ENCODE measurements at regions not wholly inside any gene's neighbourhood (a gene's known extent, or its start where the extent isn't known, plus 50 kb on each side); places are given as distances from the start of the nearest gene placed in this dataset.

DNA sequence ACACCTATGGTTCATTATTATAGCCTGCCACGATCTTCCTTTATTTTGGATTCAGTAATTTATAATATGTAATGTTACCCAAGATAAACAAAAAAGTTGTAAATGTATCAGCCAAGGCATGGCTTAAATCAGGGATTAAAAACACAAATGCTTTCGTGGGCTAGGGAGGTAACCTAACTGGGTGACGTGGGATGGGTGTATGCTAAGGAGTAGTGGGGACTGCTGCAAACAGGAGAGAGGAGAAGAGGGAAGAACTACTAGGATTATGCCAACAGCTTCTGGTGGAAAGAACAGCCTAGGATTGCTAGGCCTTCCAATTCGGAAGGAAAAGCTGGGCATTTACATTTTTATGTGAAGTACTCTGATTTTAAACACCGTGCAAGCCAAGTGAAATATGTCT, 244.8 kb upstream of the POU3F2 start:
- TF ChIP-seq EZH2phosphoT487 (conservative IDR thresholded peaks at IDR 0.05; ENCODE audit: low read length), result no peak
- TF ChIP-seq, protein P1, sequence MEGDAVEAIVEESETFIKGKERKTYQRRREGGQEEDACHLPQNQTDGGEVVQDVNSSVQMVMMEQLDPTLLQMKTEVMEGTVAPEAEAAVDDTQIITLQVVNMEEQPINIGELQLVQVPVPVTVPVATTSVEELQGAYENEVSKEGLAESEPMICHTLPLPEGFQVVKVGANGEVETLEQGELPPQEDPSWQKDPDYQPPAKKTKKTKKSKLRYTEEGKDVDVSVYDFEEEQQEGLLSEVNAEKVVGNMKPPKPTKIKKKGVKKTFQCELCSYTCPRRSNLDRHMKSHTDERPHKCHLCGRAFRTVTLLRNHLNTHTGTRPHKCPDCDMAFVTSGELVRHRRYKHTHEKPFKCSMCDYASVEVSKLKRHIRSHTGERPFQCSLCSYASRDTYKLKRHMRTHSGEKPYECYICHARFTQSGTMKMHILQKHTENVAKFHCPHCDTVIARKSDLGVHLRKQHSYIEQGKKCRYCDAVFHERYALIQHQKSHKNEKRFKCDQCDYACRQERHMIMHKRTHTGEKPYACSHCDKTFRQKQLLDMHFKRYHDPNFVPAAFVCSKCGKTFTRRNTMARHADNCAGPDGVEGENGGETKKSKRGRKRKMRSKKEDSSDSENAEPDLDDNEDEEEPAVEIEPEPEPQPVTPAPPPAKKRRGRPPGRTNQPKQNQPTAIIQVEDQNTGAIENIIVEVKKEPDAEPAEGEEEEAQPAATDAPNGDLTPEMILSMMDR (IDR thresholded peaks at IDR 0.05; ENCODE audit: insufficient read depth, low read length, poor library complexity, severe bottlenecking), result no peak
